SK-N-SH (cell line): ENCODE measurements at regions not wholly inside any gene's neighbourhood (a gene's known extent, or its start where the extent isn't known, plus 50 kb on each side); places are given as distances from the start of the nearest gene placed in this dataset.

Experiments
- CHD2 ChIP-seq: fragments of 150-350 bp; IDR thresholded peaks from 2 replicates; pipeline ENCODE4 v1.6.1; 2018; ENCODE audit warnings: low read length; ENCODE audit not compliant: partially characterized antibody
- EP300 ChIP-seq, 2 experiments: IDR thresholded peaks; 2 replicates each; pipeline versions ENCODE4 v1.4.0 to v1.6.1; 2012; ENCODE audit warnings: borderline replicate concordance in 1 of 2, low read depth in 1 of 2, low read length in 1 of 2
- GATA2 ChIP-seq: sonication (generic); formaldehyde crosslinking; IDR thresholded peaks from 2 replicates; pipeline ENCODE4 v1.5.0; 2020; ENCODE audit warnings: mild to moderate bottlenecking, missing genetic modification reagents
- MXI1 ChIP-seq: IDR thresholded peaks from 2 replicates; pipeline ENCODE4 v1.6.1; 2012; ENCODE audit warnings: mild to moderate bottlenecking, low read depth, low read length, improper control_type of control experiment
- POLR2AphosphoS5 ChIP-seq: IDR thresholded peaks from 2 replicates; pipeline ENCODE4 v1.6.1; 2012; ENCODE audit warnings: low read depth, low read length
- RAD21 ChIP-seq: IDR thresholded peaks from 2 replicates; pipeline ENCODE4 v1.6.1; 2012; ENCODE audit warnings: mild to moderate bottlenecking, low read length
- RXRA ChIP-seq: IDR thresholded peaks from 2 replicates; pipeline ENCODE4 v1.4.0; 2012; ENCODE audit warnings: low read depth, mild to moderate bottlenecking, borderline replicate concordance
- TAF1 ChIP-seq: IDR thresholded peaks from 2 replicates; pipeline ENCODE4 v1.6.1; 2012; ENCODE audit warnings: low read depth, mild to moderate bottlenecking, low read length, moderate library complexity, borderline replicate concordance
- TCF12 ChIP-seq: IDR thresholded peaks from 2 replicates; pipeline ENCODE4 v1.4.0; 2012
- TF ChIP-seq, protein P1 (sequence below): fragments of 200-600 bp; sonication (generic); IDR thresholded peaks from 2 replicates; pipeline ENCODE4 v1.6.1; 2017; ENCODE audit warnings: antibody characterized with exemption, mild to moderate bottlenecking, moderate library complexity
- TF ChIP-seq, protein P2 (sequence below): IDR thresholded peaks from 2 replicates; pipeline ENCODE4 v1.4.0; 2012; ENCODE audit warnings: low read depth, borderline replicate concordance
- TF ChIP-seq, protein P3 (sequence below): fragments of 150-350 bp; IDR thresholded peaks from 2 replicates; pipeline ENCODE4 v1.6.1; 2017; ENCODE audit warnings: antibody characterized with exemption, low read length, low read depth, borderline replicate concordance

DNA sequence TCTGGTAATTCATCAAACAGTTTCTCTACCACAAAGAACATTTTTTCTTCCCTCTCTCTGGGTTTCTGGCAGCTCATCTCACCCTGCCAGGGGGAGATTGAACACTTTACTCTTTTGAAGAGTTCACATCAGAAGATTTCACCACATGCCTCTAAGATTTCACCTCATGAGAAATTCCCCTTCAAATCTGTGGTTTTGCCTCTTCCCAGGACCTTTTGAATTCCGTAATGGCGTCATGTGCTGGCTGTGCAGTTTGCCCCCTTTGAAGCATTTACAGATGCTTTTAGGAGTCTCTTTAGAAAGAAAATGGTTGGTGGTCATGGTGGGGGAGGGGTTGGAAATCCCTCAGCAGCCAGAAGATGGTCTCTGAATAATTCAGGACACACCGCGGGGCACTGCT, 486.1 kb downstream of the QKI start:
- no peak for TF ChIP-seq RAD21
- no peak for TF ChIP-seq GATA2 (CRISPR knock-in tag)
- TF ChIP-seq POLR2AphosphoS5: no peak
- no peak for TF ChIP-seq TAF1
- no peak for TF ChIP-seq EP300 (IDR thresholded peaks at IDR 0.05; ENCODE audit: borderline replicate concordance in 1 of 2, low read depth in 1 of 2, low read length in 1 of 2)
- TF ChIP-seq CHD2: no peak
- TF ChIP-seq, protein P1, sequence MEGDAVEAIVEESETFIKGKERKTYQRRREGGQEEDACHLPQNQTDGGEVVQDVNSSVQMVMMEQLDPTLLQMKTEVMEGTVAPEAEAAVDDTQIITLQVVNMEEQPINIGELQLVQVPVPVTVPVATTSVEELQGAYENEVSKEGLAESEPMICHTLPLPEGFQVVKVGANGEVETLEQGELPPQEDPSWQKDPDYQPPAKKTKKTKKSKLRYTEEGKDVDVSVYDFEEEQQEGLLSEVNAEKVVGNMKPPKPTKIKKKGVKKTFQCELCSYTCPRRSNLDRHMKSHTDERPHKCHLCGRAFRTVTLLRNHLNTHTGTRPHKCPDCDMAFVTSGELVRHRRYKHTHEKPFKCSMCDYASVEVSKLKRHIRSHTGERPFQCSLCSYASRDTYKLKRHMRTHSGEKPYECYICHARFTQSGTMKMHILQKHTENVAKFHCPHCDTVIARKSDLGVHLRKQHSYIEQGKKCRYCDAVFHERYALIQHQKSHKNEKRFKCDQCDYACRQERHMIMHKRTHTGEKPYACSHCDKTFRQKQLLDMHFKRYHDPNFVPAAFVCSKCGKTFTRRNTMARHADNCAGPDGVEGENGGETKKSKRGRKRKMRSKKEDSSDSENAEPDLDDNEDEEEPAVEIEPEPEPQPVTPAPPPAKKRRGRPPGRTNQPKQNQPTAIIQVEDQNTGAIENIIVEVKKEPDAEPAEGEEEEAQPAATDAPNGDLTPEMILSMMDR: no peak
- no peak for TF ChIP-seq RXRA
- TF ChIP-seq, protein P2, sequence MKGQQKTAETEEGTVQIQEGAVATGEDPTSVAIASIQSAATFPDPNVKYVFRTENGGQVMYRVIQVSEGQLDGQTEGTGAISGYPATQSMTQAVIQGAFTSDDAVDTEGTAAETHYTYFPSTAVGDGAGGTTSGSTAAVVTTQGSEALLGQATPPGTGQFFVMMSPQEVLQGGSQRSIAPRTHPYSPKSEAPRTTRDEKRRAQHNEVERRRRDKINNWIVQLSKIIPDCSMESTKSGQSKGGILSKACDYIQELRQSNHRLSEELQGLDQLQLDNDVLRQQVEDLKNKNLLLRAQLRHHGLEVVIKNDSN: no peak
- no peak for TF ChIP-seq MXI1
- TF ChIP-seq TCF12: no peak
- TF ChIP-seq, protein P3, sequence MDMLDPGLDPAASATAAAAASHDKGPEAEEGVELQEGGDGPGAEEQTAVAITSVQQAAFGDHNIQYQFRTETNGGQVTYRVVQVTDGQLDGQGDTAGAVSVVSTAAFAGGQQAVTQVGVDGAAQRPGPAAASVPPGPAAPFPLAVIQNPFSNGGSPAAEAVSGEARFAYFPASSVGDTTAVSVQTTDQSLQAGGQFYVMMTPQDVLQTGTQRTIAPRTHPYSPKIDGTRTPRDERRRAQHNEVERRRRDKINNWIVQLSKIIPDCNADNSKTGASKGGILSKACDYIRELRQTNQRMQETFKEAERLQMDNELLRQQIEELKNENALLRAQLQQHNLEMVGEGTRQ: no peak
